ENCODE measurements at regions not wholly inside any gene's neighbourhood (a gene's known extent, or its start where the extent isn't known, plus 50 kb on each side); places are given as distances from the start of the nearest gene placed in this dataset.
"Not testable (repeated sequence)": the region's sequence is repeated elsewhere in the genome, so short reads cannot be mapped to it uniquely, and the experiment has no call there.

DNA sequence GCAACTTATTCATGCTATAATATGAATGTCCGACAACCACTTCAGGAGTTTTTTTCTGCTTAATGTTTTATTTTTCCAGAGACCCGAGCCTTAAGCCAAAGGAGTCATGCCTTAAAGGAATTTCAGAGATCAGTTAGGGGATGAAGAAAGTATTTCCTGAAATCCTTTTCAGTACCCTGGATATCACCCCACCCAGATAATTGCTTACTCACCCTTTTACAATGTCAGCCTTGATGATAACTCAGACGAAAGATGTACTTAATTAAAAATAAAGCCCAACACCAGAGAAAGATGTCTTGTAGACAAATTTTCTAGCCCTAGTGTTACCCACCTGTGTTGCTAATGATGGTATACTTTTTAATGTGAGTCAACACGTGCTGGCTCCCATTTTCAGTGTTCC, 124.1 kb downstream of the XCL2 start:
- DNase-seq: no peak

DNA sequence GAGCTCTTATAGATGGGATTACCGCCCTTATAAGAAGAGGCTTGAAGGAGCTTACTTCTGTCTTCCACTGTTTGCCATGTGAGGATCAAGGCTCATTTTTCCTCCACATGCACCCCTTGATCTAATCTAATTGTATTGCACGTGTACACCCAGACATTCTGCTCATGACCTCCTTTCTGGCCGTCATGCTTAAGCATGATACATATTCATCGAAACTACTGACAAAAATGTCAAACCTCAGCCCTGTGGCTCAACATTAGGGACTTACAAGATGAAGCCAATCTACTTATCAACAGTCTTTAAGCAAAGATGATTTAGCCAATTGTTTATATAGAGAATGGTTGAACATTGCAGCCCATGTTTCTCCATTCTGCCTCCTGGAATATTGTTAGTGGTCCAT, 127.6 kb downstream of the XCL2 start:
- no peak for DNase-seq

DNA sequence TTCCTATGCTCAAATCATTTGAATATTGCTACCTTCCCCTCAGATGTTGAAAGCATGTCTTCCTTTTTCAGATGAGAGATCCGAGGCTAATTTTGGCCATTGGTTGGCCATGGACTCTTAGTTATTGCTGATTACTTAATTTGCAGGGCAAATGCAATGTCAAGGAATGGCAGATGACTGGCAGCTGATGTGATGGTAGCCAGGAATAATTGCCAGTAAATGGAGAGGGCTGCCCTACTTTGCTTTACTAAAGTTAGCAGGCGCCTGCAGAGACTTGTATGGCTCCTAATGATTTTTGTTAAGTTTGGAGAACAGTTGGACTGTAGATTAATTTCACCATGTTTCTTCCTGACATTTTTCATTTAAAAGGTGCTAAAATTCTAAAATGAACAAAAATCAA, 128.9 kb downstream of the XCL2 start:
- DNase-seq: no peak

- DNase-seq: no peak
Observed at GRCh38 chr1:168410464-168410863, 129.8 kb downstream of the TBX19 start.

DNA sequence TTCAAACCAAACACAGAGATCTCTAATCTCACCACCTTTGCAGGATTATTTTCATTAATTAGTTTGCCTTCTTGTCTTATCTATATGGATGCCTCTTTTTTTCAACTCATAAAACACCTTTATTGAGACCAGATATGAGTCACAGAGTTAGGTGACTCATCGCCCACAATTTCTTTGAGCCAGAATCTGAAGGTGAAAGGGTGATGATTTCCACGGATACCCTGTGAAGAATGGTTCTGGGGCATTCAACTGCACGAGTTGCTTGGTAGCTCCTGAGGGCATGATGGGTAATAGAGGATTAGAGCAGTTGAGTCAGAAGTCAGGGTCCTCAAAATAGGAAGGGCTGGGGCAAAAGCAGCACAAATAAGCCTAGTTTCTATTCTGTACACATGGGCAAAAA, 128.2 kb downstream of the TBX19 start:
- DNase-seq: peak; percentile 67

DNA sequence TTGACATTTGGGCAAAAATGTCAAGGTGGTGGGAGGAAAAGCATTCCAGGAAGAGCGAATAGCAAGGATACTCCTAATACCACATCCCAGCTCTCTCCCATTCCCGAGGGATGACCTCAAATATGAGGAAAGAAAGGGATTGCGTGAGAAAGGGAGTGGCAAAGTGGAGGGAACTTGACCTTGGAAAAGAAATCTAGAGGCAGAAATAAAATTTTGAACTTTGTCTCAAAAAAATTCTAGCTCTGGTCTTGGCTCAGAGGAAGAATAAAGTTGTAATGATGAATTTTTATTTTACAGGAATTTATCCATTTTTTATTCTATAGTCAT, 127.8 kb downstream of the TBX19 start:
- DNase-seq: no peak

DNA sequence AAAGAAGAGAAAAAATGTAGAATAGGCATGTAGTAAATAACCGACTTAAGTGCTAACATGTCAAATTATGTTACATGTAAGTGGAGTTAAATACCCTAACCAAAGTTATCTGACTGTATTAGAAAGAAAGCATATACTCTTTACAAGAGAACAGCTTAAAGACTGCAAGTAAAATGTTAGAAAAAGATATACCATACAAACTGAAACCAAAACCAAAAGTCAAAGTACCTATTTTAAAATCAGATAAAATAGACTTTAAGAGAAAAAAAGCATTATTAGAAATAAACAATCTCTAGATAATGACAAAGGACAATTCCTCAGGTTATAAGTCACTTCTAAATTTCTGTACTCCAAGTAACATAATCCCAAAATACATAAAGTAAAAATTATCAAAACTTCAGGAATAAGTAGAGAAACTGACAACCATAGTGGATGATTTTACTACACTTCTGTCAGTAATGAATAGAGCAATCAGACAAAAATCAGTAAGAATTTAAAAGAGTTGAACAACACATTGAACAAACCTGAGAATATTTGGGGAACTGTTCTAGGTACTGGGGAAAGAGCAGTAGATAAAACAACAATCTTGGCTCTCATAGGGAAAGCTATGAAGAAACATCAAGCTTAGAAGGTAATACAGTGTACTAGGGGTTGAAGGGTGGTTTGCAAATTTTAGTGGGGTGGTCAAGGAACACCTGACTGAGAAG, 127.3 kb downstream of the TBX19 start:
- DNase-seq: no peak

DNA sequence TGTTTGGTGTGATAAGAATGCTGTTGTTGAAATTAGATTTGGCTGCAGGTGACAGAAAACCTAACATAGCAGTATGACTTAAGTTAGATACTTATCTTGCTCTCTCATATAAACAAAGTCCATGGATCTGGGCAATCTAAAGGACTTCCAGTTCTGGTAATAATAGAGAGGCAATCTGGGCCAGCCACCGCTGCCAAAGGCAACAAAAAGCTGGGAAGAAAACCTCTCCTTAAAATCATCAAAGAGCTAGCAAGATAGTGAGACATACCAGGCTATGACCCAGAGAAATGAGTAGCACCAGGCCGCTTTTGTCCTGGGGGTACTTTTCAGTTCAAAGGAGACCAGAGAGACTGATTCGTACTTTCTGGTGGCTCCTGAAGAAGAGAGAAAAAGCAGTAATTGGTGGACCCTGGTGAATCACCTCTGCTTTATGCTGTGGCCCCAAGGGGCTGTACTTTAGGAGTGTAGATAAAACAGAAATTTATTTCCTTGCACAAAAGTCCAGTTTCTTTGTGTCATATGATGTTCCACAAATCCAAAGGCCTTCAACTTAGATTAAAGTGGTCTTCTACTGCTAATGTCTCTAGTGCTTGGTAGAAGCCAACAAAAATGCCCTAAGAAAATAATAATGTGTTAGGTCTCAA, 125.4 kb downstream of the TBX19 start:
- no peak for DNase-seq

DNA sequence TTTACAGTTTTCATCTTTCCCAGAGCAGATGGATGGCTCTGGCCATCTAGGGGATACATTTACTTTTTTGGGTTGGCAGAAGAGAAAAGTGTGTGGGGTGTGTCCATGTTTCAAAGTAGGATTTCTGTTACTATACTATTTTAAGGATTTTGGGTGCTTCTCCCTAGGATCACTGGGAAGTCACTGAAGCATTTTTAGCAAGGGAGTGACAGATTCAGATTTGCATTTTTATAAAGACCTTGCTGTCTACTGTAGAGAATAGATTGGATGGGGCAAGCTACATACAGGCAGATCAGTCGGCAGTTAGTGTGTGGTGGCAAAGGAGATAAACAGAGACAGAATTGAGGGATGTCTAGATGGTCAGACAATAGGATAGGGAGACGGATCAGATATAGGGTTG, 122.5 kb downstream of the TBX19 start:
- DNase-seq: no peak

- not testable (repeated sequence) for DNase-seq
Observed at GRCh38 chr1:168402466-168402865, 121.8 kb downstream of the TBX19 start.

- DNase-seq: no peak
Observed at GRCh38 chr1:168401341-168401740, 120.7 kb downstream of the TBX19 start.

GRCh38 chr1:168400139-168400538, 119.5 kb downstream of the TBX19 start:
- DNase-seq: no peak

DNA sequence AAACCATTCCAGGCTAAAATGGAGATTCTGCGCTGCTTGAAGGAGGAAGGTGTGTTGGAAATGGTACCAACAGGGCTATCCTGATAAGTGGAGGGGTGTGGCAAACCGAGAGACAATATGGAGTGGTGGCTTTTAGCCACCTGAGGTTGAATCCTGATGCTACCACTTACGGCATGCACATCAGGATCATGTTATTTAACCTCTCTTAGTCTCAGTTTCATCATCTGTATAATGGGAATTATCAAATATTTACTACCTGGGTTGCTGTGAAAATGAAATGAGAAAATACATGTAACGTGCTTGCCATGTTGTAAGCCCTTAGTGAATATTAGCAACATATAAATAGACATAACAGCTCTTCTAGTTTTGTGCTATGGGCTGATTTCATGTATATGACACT, 117.1 kb downstream of the TBX19 start:
- DNase-seq: no peak

DNA sequence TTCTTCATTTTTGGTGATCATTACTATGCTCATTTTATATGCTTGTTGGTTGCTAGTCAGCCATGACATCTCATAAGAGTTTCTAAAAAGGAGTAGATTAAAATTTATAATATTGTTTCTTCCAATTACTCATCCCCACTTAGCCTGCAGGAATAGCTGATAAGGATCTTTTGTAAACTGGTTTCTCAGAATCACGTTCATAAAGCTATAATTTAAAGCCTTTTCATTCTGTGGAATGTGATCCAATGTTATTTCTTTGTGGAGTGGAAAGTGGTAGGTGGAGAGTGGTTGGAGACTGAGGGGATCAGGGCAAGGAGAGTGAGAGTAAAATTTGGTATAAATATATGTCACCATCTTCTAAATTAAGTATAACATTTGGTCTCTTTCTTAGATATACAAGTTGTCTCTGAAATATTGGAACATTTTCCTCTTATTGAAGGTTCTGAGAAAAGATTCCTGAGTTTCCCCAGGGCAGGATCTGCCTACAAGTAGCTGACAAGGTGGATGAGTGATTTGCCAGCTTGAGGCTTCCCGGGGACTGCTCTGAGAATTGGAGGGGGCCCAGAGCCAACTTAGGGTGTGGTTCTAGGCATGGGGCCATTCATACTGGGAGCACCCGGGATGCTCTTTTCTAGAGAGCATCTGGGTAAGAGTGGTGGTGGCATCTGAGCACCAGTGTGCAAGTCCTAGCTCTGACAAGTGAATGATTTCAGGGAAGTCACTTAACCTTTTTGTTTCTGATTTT, 116.4 kb downstream of the TBX19 start:
- DNase-seq: no peak

DNA sequence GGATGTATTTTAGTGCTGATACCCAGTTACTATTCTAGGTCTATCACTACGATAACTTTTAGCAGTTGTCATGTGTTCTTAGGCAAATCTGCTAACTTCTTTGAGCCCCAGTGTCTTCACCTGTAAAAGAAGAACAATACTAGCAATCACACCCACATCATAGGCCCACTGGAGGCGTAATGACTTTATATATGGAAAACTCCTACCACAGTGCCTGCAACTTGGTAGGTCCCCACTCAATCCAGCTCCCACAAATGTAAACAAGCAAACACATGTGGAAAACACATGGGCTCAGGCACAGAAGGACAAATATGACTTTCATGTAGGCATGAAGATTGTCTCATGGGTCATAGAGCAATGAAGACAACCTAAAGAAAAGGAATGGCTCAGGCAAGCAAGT, 115.8 kb downstream of the TBX19 start:
- DNase-seq: no peak

- no peak for DNase-seq
Observed at GRCh38 chr1:168394858-168395257, 114.2 kb downstream of the TBX19 start.

DNA sequence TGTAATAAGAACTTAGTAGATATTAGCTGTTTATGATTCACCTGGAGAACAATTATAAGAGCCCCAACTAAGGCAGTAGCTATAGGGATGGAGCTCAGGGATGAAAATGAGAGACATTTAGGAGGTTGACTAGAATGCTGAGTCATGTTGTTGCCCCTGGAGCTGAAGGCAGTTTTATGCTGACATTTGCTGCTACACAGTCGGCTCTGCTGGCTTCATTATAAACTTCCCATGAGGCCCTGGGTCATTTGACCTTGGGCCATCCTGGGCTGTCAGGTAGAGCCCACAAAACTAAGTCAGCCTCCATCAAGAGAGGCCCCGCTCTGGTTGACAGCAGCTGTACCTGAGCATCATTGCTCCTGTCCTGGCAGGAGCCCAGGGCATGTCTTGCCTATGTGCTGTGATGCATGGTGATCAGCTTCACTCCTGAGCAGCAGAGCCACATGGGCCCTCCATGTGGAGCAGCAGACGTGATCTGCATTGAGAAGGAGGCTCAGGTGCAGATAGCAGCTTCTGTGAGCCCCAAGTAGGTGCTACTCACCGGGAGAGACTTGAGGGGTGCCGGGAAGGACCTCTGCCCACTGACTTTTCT, 112.4 kb downstream of the TBX19 start:
- DNase-seq: no peak

GRCh38 chr1:168391851-168392681, 111.4 kb downstream of the TBX19 start:
- DNase-seq: no peak

DNA sequence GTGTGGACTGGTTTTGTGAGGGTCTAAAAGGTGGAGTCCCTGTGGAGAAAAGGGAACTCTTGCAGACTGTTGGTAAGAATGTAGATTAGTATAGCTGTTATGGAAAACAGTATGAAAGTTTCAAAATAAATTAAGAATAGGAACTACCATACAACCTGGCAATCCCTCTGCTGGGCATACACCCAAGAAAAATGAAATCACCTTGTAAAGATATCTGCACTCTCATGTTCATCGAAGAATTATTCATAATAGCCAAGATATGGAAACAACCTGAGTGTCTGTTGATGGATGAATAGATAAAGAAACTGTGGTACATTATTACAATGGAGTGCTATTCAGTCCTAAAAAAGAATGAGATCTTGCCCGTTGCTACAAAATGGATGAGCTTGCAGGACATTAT, 109.6 kb downstream of the TBX19 start:
- DNase-seq: no peak

DNA sequence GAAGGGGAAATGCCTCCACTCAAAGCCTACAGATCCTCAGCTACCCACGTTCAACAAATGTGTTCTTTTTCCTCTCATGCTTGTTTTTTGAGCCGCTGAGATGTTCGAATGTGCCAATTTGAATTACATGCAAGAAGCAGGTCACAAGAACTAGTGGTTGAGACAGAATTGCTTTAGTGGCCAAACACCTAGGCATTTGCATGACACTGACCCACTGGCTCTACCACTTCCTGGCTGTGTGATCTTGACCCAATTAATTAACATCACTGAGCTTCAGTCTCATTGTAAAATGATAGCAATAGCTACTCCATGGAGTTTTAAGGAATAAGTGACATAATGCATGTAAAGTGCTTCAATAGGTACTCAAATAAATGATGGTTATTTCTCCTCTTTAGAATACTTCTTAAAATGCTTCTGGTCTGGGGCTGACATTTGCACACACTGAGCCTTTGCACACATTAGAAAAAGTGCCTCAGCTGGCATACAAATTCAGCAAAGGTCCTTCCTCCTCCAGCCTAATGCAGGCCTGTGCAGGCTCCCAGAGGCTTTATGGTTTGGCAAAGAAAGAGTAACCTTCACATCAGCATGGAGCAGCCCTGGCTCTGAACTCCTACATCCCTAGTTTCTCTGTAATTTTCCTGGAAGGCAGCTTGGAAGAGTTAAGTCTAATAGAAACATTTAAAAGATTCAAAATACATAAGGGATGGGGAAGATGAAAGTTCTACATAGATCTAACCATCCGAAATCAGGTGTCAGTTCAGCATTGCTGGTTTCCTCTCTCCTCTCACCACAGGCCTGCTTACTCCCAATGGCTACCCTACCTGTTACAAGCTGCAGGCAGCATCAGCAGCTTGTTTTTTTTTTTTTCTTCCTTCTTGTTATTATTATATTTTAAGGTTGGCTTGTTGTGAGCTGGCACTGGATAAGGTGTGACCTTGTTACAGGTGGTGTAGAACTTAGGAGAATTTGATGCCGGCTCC, 107.4 kb downstream of the TBX19 start:
- DNase-seq: no peak

DNA sequence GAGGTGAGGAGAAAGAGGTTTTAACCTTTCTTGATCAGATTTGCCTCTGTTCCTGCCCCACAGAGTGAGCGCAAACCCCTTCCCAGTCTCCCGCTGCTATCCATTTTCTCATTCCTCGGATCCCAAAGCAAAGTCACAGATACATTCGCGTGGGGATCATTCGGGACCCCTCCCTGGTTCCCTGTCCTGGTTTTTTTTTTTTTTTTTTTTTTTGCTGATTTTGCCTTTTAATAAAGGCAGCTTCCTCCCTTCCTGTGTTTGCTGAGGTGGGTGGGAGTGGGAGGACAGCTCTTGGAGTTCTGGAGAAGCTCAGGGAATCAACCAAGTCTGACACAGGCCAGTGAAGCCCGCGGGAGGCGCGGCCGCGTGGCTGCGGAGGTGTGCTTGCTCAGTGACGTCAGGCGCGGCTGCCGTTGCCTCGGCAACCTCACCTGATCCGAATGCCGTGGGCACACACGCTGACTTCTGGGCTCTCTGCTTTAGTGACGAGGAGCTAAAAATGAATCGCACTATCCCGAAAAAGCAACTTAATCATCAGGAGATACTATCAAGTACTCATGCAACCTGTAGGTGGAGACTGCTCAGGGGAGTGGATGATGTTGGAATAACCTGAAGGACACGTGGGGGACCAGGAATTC, 106.4 kb downstream of the TBX19 start:
- DNase-seq: peak; percentile 78
